ENCODE measurements at regions not wholly inside any gene's neighbourhood (a gene's known extent, or its start where the extent isn't known, plus 50 kb on each side); places are given as distances from the start of the nearest gene placed in this dataset.

GRCh38 chr6:147116056-147116455 is 88.2 kb upstream of the STXBP5 start:
- ATAC-seq, result no peak
- CTCF ChIA-PET, result interaction anchor here (0.7 kb wide), 1 partner anchor 48 kb away, joined by 3 read pairs; no protein-coding TSS in a partner anchor

GRCh38 chr6:147117011-147117410 is 87.2 kb upstream of the STXBP5 start:
- Mint-ChIP-seq H3K9me3 (ENCODE audit: low read depth) (peaks cover 11% of the 10 kb centered on the region), H3K27me3 (no peaks in the 10 kb centered on the region), H3K27ac (no peak overlapping the region), H3K4me1 (no peaks in the 10 kb centered on the region), H3K36me3 (ENCODE audit: low read depth) (no peaks in the 10 kb centered on the region), H3K4me3 (no peak overlapping the region)
- CTCF ChIA-PET, result interaction anchor here (0.7 kb wide), 2 partner anchors 47 to 309 kb away, joined by 3 read pairs; no protein-coding TSS in a partner anchor
- POLR2A ChIA-PET, result no interaction called here
- ATAC-seq, result no peak
- no peak for DNase-seq
- intact Hi-C loops (cut with DNase I, micrococcal nuclease), result no loop called here

More at GRCh38 chr6:147116056-147116455, 88.2 kb upstream of the STXBP5 start:
- POLR2A ChIA-PET, result no interaction called here
- no peaks in the 10 kb centered on the region for H3K27me3 Mint-ChIP-seq
- intact Hi-C loops (cut with DNase I, micrococcal nuclease), result no loop called here
- H3K27ac Mint-ChIP-seq, result no peak overlapping the region
- H3K9me3 Mint-ChIP-seq (ENCODE audit: low read depth), result peaks cover 11% of the 10 kb centered on the region
- no peaks in the 10 kb centered on the region for H3K36me3 Mint-ChIP-seq (ENCODE audit: low read depth)
- no peak overlapping the region for H3K4me3 Mint-ChIP-seq
- DNase-seq, result no peak
- peaks cover 5% of the 10 kb centered on the region for H3K4me1 Mint-ChIP-seq

- Mint-ChIP-seq H3K36me3 (ENCODE audit: low read depth) (no peaks in the 10 kb centered on the region), H3K4me1 (no peaks in the 10 kb centered on the region), H3K27ac (no peak overlapping the region), H3K4me3 (no peak overlapping the region), H3K9me3 (ENCODE audit: low read depth) (peaks cover 11% of the 10 kb centered on the region), H3K27me3 (no peaks in the 10 kb centered on the region)
- ATAC-seq, result no peak
- POLR2A ChIA-PET, result no interaction called here
- DNase-seq, result no peak
- CTCF ChIA-PET, result no interaction called here
- intact Hi-C loops (cut with DNase I, micrococcal nuclease), result no loop called here
These were observed 86.6 kb upstream of the STXBP5 start for GRCh38 chr6:147117580-147117979.

- no peaks in the 10 kb centered on the region for H3K4me1 Mint-ChIP-seq
- H3K36me3 Mint-ChIP-seq (ENCODE audit: low read depth), result no peaks in the 10 kb centered on the region
- no peak for DNase-seq
- CTCF ChIA-PET, result no interaction called here
- H3K27ac Mint-ChIP-seq, result no peak overlapping the region
- H3K4me3 Mint-ChIP-seq, result no peak overlapping the region
- intact Hi-C loops (cut with DNase I, micrococcal nuclease), result no loop called here
- peaks cover 11% of the 10 kb centered on the region for H3K9me3 Mint-ChIP-seq (ENCODE audit: low read depth)
- H3K27me3 Mint-ChIP-seq, result no peaks in the 10 kb centered on the region
- ATAC-seq, result no peak
- POLR2A ChIA-PET, result no interaction called here
These were observed 84.9 kb upstream of the STXBP5 start for GRCh38 chr6:147119310-147119709.

GRCh38 chr6:147122823-147123222 is 81.4 kb upstream of the STXBP5 start:
- Mint-ChIP-seq H3K27me3 (no peaks in the 10 kb centered on the region), H3K4me3 (no peak overlapping the region), H3K9me3 (ENCODE audit: low read depth) (peaks cover 11% of the 10 kb centered on the region), H3K36me3 (ENCODE audit: low read depth) (no peaks in the 10 kb centered on the region), H3K4me1 (no peaks in the 10 kb centered on the region), H3K27ac (no peak overlapping the region)
- DNase-seq (no peak), ATAC-seq (no peak)
- ChIA-PET CTCF (interaction anchor here (0.9 kb wide), 1 partner anchor 9 kb away, joined by 3 read pairs; no protein-coding TSS in a partner anchor), POLR2A (no interaction called here)
- intact Hi-C loops (cut with DNase I, micrococcal nuclease), result no loop called here

- Mint-ChIP-seq H3K27ac (no peak overlapping the region), H3K4me1 (no peaks in the 10 kb centered on the region), H3K27me3 (no peaks in the 10 kb centered on the region), H3K4me3 (no peak overlapping the region), H3K36me3 (ENCODE audit: low read depth) (no peaks in the 10 kb centered on the region), H3K9me3 (ENCODE audit: low read depth) (no peaks in the 10 kb centered on the region)
- ChIA-PET CTCF (no interaction called here), POLR2A (no interaction called here)
- ATAC-seq, result no peak
- intact Hi-C loops (cut with DNase I, micrococcal nuclease), result no loop called here
- DNase-seq, result no peak
These were observed 77.6 kb upstream of the STXBP5 start for GRCh38 chr6:147126618-147127022.

GRCh38 chr6:147127587-147127986 is 76.6 kb upstream of the STXBP5 start:
- Mint-ChIP-seq H3K27ac (no peak overlapping the region), H3K36me3 (ENCODE audit: low read depth) (no peaks in the 10 kb centered on the region), H3K4me3 (no peak overlapping the region), H3K9me3 (ENCODE audit: low read depth) (no peaks in the 10 kb centered on the region), H3K4me1 (no peaks in the 10 kb centered on the region), H3K27me3 (no peaks in the 10 kb centered on the region)
- intact Hi-C loops (cut with DNase I, micrococcal nuclease), result no loop called here
- ATAC-seq (no peak), DNase-seq (no peak)
- ChIA-PET CTCF (no interaction called here), POLR2A (no interaction called here)

GRCh38 chr6:147128056-147128455 is 76.2 kb upstream of the STXBP5 start:
- ATAC-seq, result no peak
- Mint-ChIP-seq H3K4me1 (peaks cover under 1% of the 10 kb centered on the region), H3K9me3 (ENCODE audit: low read depth) (no peaks in the 10 kb centered on the region), H3K27ac (no peak overlapping the region), H3K27me3 (no peaks in the 10 kb centered on the region), H3K4me3 (no peak overlapping the region), H3K36me3 (ENCODE audit: low read depth) (no peaks in the 10 kb centered on the region)
- DNase-seq, result no peak
- intact Hi-C loops (cut with DNase I, micrococcal nuclease), result no loop called here
- CTCF ChIA-PET, result no interaction called here
- POLR2A ChIA-PET, result no interaction called here

GRCh38 chr6:147131532-147132128 is 72.6 kb upstream of the STXBP5 start:
- Mint-ChIP-seq H3K4me1 (peaks cover 10% of the 10 kb centered on the region), H3K27me3 (peaks cover 2% of the 10 kb centered on the region), H3K9me3 (ENCODE audit: low read depth) (no peaks in the 10 kb centered on the region), H3K36me3 (ENCODE audit: low read depth) (no peaks in the 10 kb centered on the region), H3K27ac (no peak overlapping the region), H3K4me3 (no peak overlapping the region)
- ChIA-PET POLR2A (no interaction called here), CTCF (no interaction called here)
- ATAC-seq (no peak), DNase-seq (no peak)
- intact Hi-C loops (cut with DNase I, micrococcal nuclease), result no loop called here

- no peak for DNase-seq
- Mint-ChIP-seq H3K36me3 (ENCODE audit: low read depth) (no peaks in the 10 kb centered on the region), H3K4me1 (peaks cover 10% of the 10 kb centered on the region), H3K4me3 (no peak overlapping the region), H3K9me3 (ENCODE audit: low read depth) (no peaks in the 10 kb centered on the region), H3K27me3 (peaks cover 2% of the 10 kb centered on the region), H3K27ac (no peak overlapping the region)
- CTCF ChIA-PET, result no interaction called here
- no peak for ATAC-seq
- POLR2A ChIA-PET, result no interaction called here
- intact Hi-C loops (cut with DNase I, micrococcal nuclease), result no loop called here
These were observed 71.3 kb upstream of the STXBP5 start for GRCh38 chr6:147132889-147133288.

GRCh38 chr6:147133669-147134068 is 70.5 kb upstream of the STXBP5 start:
- Mint-ChIP-seq H3K27me3 (peaks cover 2% of the 10 kb centered on the region), H3K4me3 (no peak overlapping the region), H3K4me1 (peaks cover 10% of the 10 kb centered on the region), H3K27ac (no peak overlapping the region), H3K9me3 (ENCODE audit: low read depth) (no peaks in the 10 kb centered on the region), H3K36me3 (ENCODE audit: low read depth) (no peaks in the 10 kb centered on the region)
- no peak for DNase-seq
- intact Hi-C loops (cut with DNase I, micrococcal nuclease), result no loop called here
- POLR2A ChIA-PET, result no interaction called here
- no peak for ATAC-seq
- CTCF ChIA-PET, result no interaction called here

GRCh38 chr6:147135211-147135681 is 69.0 kb upstream of the STXBP5 start:
- intact Hi-C loops (cut with DNase I, micrococcal nuclease), result no loop called here
- Mint-ChIP-seq H3K27ac (no peak overlapping the region), H3K36me3 (ENCODE audit: low read depth) (no peaks in the 10 kb centered on the region), H3K4me3 (no peak overlapping the region), H3K4me1 (peaks cover 10% of the 10 kb centered on the region), H3K27me3 (peaks cover 2% of the 10 kb centered on the region), H3K9me3 (ENCODE audit: low read depth) (no peaks in the 10 kb centered on the region)
- no peak for DNase-seq
- no peak for ATAC-seq
- CTCF ChIA-PET, result no interaction called here
- POLR2A ChIA-PET, result no interaction called here

GRCh38 chr6:147136057-147136456 is 68.2 kb upstream of the STXBP5 start:
- ChIA-PET POLR2A (no interaction called here), CTCF (no interaction called here)
- peaks cover 10% of the 10 kb centered on the region for H3K4me1 Mint-ChIP-seq
- no peak for DNase-seq
- no peak overlapping the region for H3K27ac Mint-ChIP-seq
- no peaks in the 10 kb centered on the region for H3K36me3 Mint-ChIP-seq (ENCODE audit: low read depth)
- no peak overlapping the region for H3K4me3 Mint-ChIP-seq
- ATAC-seq, result no peak
- peaks cover 2% of the 10 kb centered on the region for H3K27me3 Mint-ChIP-seq
- H3K9me3 Mint-ChIP-seq (ENCODE audit: low read depth), result no peaks in the 10 kb centered on the region
- intact Hi-C loops (cut with DNase I, micrococcal nuclease), result no loop called here
